Stimulated activated CD4-positive, alpha-beta T cell treated with anti-CD3 and anti-CD28 coated beads, Interleukin-4, amount 100 ng/mL, for 24 hours (primary cell): ENCODE measurements at regions not wholly inside any gene's neighbourhood (a gene's known extent, or its start where the extent isn't known, plus 50 kb on each side); places are given as distances from the start of the nearest gene placed in this dataset.

Source experiments
- DNase-seq: peaks from one replicate; pipeline ENCODE4 v3.0.0-alpha.2; 2020

DNA sequence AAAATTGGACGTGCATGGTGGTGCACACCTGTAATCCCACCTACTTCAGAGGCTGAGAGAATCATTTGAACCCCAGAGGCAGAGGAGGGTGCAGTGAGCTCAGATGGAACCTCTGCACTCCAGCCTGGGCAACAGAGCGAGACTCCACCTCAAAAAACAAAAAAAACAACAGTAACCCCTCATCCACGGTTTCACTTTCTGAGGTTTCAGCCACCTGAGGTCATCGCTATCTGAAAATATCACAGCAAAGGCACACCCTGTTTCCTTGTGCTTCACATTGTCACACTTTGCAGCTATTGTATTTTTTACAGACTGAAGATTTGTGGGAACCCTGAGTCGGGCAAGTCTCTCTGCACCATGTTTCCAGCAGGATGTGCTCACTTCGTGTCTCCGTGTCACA, 54.1 kb upstream of the FOXQ1 start:
- no peak for DNase-seq

GRCh38 chr6:1256435-1257008, 55.4 kb upstream of the FOXQ1 start:
- DNase-seq = no peak

- no peak for DNase-seq
Observed at GRCh38 chr6:1255636-1256365, 56.1 kb upstream of the FOXQ1 start.

GRCh38 chr6:1254326-1254725, 57.6 kb upstream of the FOXQ1 start:
- DNase-seq = no peak

DNA sequence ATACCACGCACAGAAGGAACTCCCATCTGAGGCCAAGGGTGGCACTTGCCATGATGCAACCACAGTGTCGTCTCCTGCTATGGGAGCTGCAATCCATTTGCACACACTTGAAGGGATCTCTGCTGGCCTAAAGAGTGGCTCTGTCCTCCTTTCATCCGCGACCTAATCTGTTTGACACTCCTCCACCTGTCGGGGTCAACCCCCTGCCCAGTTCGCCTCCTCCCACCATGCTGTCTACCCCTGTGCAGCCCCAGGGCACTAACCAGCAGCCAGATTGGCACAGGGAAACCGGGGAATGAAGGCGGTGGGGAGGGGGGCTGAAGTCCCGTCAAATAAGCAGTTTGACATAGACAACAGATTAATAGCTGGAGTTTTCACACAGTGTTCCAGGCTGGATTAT, 58.1 kb upstream of the FOXQ1 start:
- DNase-seq = no peak

- no peak for DNase-seq
Observed at GRCh38 chr6:1251198-1252155, 60.4 kb upstream of the FOXQ1 start.

DNA sequence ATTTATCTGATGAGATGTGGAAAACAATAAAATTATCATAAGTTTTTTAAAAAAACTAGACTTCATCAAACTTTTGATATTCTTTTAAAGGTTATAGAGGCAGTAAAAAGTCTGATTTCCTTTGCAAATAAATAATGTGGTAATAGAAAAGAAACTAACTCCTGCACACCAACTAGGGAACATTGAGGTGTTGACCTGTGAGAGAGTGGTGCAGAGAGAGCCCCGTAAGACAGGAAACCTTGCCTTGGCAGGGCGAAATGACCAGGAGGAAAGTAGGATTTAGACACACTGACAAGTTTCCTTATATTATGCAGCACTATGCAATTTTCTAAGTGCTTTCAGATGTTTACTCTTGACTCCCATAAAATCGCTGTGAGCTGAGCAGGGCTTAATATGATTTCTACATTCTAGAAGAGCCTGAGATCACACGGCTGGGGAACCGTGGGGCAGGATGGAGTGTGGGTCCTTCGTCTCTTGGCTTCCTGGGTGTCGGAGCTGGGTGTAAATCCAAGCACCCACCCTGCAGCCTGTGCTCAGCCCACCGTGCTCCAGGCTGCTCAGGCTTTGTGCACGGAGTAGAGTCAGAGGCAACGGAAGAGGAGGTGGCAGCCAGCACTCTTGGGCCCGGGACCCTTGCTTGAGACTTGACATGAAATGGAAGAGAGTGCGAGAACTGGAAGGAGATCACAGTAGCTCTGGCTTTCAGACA, 61.3 kb upstream of the FOXQ1 start:
- DNase-seq = no peak

DNA sequence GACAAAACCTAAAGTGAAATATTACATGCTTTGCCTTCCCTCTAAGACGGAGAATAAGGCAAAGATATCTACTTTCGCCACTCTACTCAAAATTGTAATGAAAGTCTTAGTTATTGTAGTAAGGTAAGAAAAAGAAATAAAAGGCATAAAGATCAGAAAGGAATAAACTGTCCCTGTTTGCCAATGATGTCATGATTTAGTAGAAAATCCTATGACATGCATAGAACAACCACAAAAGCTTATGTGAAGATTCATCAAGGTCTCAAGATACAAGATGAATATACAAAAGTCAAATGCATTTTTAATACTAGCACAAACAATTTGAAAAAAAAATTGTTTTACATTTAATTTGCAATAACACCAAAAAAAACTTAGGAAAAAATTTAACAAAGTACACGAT, 64.0 kb upstream of the FOXQ1 start:
- DNase-seq = no peak

- DNase-seq = no peak
Observed at GRCh38 chr6:1247056-1247455, 64.8 kb upstream of the FOXQ1 start.

- no peak for DNase-seq
Observed at GRCh38 chr6:1244941-1245340, 67.0 kb upstream of the FOXQ1 start.

DNA sequence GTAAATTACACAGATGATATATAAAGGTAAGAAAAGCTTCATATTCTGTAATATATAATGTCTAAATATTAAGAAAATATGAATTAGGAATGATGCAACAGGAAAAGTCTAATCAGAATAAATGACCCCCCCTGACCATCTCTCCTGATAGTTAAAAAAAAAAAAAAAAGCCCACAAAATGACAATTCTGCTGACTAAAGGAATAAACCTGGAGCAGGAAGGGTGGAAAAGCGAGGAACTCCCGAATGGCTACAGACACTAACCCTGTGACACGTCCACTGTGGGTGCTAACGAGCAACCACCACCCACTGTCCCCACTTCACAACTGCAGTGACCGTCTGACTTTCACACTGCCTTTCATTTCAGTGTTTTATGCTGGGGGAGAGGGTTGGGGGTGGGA, 67.6 kb upstream of the FOXQ1 start:
- DNase-seq = no peak

- DNase-seq = no peak
Observed at GRCh38 chr6:1242446-1242845, 69.5 kb upstream of the FOXQ1 start.

GRCh38 chr6:1242021-1242420, 69.9 kb upstream of the FOXQ1 start:
- no peak for DNase-seq

- DNase-seq = no peak
Observed at GRCh38 chr6:1240766-1241318, 71.1 kb upstream of the FOXQ1 start.

GRCh38 chr6:1239805-1240204, 72.1 kb upstream of the FOXQ1 start:
- no peak for DNase-seq

DNA sequence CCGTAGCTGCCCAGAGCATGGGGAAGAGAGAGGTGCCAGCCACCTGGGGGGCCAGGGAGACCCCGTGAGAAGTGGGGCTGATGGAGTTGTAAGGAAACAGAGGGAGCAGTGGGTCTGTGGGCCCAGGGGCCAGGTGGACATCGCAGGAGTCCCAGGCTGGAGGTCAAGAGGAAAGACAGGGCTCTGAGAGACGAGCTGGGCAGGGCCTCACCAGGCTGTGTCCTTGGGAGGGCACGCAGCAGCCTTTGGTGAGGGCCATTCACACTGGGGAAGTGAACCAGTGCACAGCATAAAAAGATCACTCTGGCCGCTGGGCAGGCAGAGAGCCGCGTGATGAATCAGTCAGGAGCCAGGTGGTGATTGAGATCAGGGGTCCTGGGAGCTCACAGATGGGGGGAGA, 73.9 kb upstream of the FOXQ1 start:
- no peak for DNase-seq

- DNase-seq = no peak
Observed at GRCh38 chr6:1237636-1238035, 74.3 kb upstream of the FOXQ1 start.

- DNase-seq = no peak
Observed at GRCh38 chr6:1235825-1236224, 76.1 kb upstream of the FOXQ1 start.

DNA sequence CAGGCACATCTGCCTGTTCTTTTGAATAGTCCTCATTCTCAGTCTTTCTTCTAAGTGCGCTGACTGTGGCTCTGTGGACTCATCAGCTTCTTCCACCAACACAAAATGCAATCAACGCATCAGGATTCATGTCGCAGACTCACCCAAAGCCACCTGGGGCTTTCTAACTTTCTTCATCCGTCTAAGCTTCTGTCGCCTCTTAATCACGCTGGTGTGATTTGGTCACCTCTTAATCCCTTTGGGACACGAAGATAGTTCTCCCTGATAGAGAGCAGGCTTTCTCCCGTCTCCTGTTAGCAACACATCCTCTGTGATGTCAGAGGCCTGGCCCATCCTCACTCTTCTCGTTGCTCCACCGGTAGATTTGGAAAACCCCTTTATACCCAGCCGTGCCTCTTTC, 78.0 kb upstream of the FOXQ1 start:
- DNase-seq = no peak

GRCh38 chr6:1232578-1232977, 79.3 kb upstream of the FOXQ1 start:
- no peak for DNase-seq

GRCh38 chr6:1231941-1232340, 80.0 kb upstream of the FOXQ1 start:
- no peak for DNase-seq

GRCh38 chr6:1230689-1231605, 81.0 kb upstream of the FOXQ1 start:
- no peak for DNase-seq
